H1 (cell line): ENCODE measurements at regions not wholly inside any gene's neighbourhood (a gene's known extent, or its start where the extent isn't known, plus 50 kb on each side); places are given as distances from the start of the nearest gene placed in this dataset.

Source experiments
- CHD7 ChIP-seq: fragments of 300-600 bp; sonication (generic); IDR thresholded peaks from 2 replicates; pipeline ENCODE4 v1.7.1; 2012; ENCODE audit warnings: low read length, moderate library complexity, mild to moderate bottlenecking, inconsistent platforms; ENCODE audit not compliant: insufficient replicate concordance
- CREB1 ChIP-seq: IDR thresholded peaks from 2 replicates; pipeline ENCODE4 v1.6.1; 2012; ENCODE audit warnings: inconsistent platforms
- KDM4A ChIP-seq: IDR thresholded peaks from one replicate; pipeline ENCODE4 v1.7.1; 2012; ENCODE audit warnings: low read depth, mild to moderate bottlenecking, moderate library complexity, low read length, inconsistent platforms; ENCODE audit not compliant: severe bottlenecking
- KDM5A ChIP-seq: fragments of 200-600 bp; IDR thresholded peaks from 2 replicates; pipeline ENCODE4 v1.7.1; 2012; ENCODE audit warnings: mild to moderate bottlenecking, low read length, inconsistent platforms, mixed read lengths
- NANOG ChIP-seq: IDR thresholded peaks from 2 replicates; pipeline ENCODE4 v1.6.1; 2011; ENCODE audit warnings: low read length, low read depth, mild to moderate bottlenecking, inconsistent platforms; ENCODE audit not compliant: insufficient read depth, poor library complexity, severe bottlenecking
- RXRA ChIP-seq: IDR thresholded peaks from 2 replicates; pipeline ENCODE4 v1.6.1; 2011; ENCODE audit warnings: low read depth, mild to moderate bottlenecking, low read length, moderate library complexity; ENCODE audit not compliant: insufficient read depth

DNA sequence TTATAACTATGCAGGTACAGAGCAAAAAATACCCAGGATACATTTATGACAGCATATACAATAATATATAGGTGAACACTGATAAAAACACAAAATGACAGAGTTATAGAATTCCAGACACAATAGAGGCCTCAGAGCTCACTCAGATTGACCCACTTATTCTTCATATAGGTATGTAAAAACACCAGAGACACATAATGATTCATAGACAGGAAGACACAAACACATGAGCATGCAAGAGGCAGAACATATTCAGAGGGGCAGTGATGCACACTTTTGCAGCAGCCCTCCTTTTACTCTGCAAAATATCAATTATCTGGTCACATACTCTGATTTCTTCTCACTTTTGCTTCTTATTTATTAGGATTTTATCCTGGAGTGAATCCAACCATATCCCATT is 633.3 kb upstream of the ACVR2A start (continued):
- TF ChIP-seq CHD7: no peak
- TF ChIP-seq KDM4A: no peak
- no peak for TF ChIP-seq KDM5A
- no peak for TF ChIP-seq CREB1
- TF ChIP-seq NANOG: no peak
- no peak for TF ChIP-seq RXRA
